Peyer's patch (tissue), 4 donors: ENCODE measurements at regions not wholly inside any gene's neighbourhood (a gene's known extent, or its start where the extent isn't known, plus 50 kb on each side); places are given as distances from the start of the nearest gene placed in this dataset.

ENCODE experiments used
- DNase-seq, 3 donors: peaks; one replicate each; pipeline ENCODE4 v3.0.0-alpha.2; 2017 to 2019
- H3K27ac ChIP-seq, 4 donors: fragments of 200-600 bp; sonication (generic); one replicate each; pipeline ENCODE4 v1.5.1; 2016 to 2019
- H3K27me3 ChIP-seq, 2 donors: fragments of 200-600 bp; sonication (generic); one replicate each; pipeline ENCODE4 v1.5.1; 2019
- H3K36me3 ChIP-seq, 3 donors: fragments of 200-600 bp; sonication (generic); one replicate each; pipeline ENCODE4 v1.5.1; 2016 to 2019
- H3K4me1 ChIP-seq, 4 donors: fragments of 200-600 bp; sonication (generic); one replicate each; pipeline ENCODE4 v1.5.1; 2016 to 2019
- H3K4me3 ChIP-seq, 4 donors: fragments of 200-600 bp; sonication (generic); 1 replicate in 3 of 4; 2 replicates in 1 of 4; pipeline ENCODE4 v1.5.1; 2016 to 2019; ENCODE audit warnings: mild to moderate bottlenecking in 1 of 4
- H3K9me3 ChIP-seq, 4 donors: fragments of 200-600 bp; sonication (generic); one replicate each; pipeline ENCODE4 v1.5.1; 2016 to 2019; ENCODE audit warnings: mild to moderate bottlenecking in 1 of 4
- POLR2A ChIP-seq, 2 donors: fragments of 450-650 bp; IDR thresholded peaks; one replicate each; pipeline ENCODE4 v1.5.1; 2017; ENCODE audit warnings: antibody characterized with exemption in 2 of 2, mild to moderate bottlenecking in 2 of 2, moderate library complexity in 2 of 2
- TF ChIP-seq, protein P1 (sequence below), 6 experiments: fragments of 450-650 bp in 4 of 6; fragments of 200-600 bp in 2 of 6; sonication (generic) in 1 of 6; IDR thresholded peaks; one replicate each; pipeline ENCODE4 v1.5.1; 2017 to 2019; ENCODE audit warnings: antibody characterized with exemption in 6 of 6, mild to moderate bottlenecking in 3 of 6, moderate library complexity in 1 of 6

DNA sequence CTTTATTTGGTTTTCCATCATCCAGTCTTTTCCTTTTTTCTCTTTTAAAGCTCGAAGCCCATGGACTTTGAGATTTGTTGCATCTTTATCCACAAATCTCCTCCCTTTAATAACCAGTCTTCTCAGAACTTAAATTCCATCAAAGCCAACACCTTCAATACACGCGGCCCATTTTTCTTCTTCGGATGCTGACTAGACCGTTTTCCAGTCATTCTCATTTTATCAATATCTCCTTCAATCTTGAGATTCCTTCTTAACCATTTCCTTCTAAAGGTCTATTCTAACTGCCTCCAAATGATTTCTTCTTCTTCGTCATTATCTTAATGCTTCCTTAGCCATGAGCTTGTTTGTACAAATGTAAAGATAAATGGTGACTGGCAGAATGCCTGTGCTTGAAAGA lies 173.5 kb downstream of the BAMBI start:
- Histone ChIP-seq H3K36me3 (no peaks in the 10 kb centered on the region), H3K4me1 (no peaks in the 10 kb centered on the region), H3K27me3 (no peaks in the 10 kb centered on the region), H3K27ac (no peak overlapping the region), H3K4me3 (no peak overlapping the region), H3K9me3 (no peaks in the 10 kb centered on the region)
- no peak for DNase-seq
- TF ChIP-seq POLR2A (IDR thresholded peaks at IDR 0.05), result no peak
- TF ChIP-seq, protein P1, sequence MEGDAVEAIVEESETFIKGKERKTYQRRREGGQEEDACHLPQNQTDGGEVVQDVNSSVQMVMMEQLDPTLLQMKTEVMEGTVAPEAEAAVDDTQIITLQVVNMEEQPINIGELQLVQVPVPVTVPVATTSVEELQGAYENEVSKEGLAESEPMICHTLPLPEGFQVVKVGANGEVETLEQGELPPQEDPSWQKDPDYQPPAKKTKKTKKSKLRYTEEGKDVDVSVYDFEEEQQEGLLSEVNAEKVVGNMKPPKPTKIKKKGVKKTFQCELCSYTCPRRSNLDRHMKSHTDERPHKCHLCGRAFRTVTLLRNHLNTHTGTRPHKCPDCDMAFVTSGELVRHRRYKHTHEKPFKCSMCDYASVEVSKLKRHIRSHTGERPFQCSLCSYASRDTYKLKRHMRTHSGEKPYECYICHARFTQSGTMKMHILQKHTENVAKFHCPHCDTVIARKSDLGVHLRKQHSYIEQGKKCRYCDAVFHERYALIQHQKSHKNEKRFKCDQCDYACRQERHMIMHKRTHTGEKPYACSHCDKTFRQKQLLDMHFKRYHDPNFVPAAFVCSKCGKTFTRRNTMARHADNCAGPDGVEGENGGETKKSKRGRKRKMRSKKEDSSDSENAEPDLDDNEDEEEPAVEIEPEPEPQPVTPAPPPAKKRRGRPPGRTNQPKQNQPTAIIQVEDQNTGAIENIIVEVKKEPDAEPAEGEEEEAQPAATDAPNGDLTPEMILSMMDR (IDR thresholded peaks at IDR 0.05), result no peak

DNA sequence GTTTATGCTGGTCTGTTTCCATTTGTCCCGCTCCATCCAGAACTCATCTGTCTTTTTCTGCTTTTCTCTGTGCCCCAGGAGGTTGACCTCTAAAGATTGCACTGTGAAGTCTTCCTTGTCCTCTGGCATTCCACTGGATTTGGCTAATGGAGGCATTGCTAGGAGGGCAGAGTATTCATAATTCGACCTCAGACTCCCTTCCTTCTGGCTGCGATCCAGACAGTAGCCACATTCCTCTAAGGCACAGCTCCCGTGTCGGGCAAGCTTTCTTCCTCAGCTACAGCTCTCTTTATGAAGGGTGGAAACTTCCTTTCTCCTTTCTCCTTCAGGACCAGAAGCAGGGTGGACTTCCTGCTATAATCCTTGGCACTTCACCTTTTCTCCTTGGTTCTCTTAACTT lies 175.9 kb downstream of the BAMBI start:
- no peak for DNase-seq
- Histone ChIP-seq H3K9me3 (no peaks in the 10 kb centered on the region), H3K27me3 (no peaks in the 10 kb centered on the region), H3K36me3 (no peaks in the 10 kb centered on the region), H3K4me3 (no peak overlapping the region), H3K4me1 (no peaks in the 10 kb centered on the region), H3K27ac (no peak overlapping the region)
- TF ChIP-seq, protein P1 (IDR thresholded peaks at IDR 0.05), result no peak
- TF ChIP-seq POLR2A (IDR thresholded peaks at IDR 0.05), result no peak

DNA sequence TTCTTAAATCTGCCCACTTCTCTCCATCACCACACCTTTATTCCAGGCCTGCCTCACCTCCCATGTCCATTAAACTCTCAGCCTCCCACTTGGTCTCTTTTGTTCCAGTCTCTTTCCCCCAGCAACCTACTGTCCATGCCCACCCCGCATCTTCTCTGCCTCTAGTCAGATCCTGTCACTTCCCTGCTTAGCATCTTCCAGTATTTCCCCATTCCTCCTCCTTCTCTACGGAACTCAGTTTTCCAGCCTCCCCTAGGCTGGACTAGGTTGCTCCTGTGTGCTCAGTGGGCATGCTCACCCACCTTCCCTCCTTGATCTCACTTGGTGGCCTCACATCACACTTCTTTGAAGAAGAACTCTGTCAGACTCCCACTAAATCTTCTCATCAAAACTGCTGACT lies 179.8 kb downstream of the BAMBI start:
- Histone ChIP-seq H3K4me1 (no peaks in the 10 kb centered on the region), H3K4me3 (no peak overlapping the region), H3K27ac (no peak overlapping the region), H3K36me3 (no peaks in the 10 kb centered on the region), H3K9me3 (no peaks in the 10 kb centered on the region), H3K27me3 (no peaks in the 10 kb centered on the region)
- no peak for DNase-seq
- no peak for TF ChIP-seq POLR2A (IDR thresholded peaks at IDR 0.05)
- TF ChIP-seq, protein P1 (IDR thresholded peaks at IDR 0.05), result no peak

DNA sequence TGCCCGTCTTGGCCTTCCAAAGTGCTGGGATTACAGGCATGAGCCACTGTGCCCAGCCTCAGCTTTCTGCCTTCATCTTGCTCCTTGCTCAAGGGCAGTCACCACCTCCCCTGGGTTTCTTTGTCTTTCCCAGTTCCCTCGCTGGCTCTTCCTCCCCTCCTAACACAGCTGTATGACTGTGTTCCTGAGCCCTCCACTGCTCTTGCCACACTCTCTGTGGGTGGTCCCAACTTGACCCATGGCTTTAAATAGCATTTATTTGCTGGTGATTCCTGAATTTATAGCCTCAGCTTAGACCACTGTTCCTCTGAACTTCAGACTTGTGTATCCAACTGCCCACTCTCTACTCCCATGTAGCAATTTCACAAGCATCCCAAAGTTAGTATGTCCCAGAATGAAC lies 181.3 kb downstream of the BAMBI start:
- no peak for TF ChIP-seq POLR2A (IDR thresholded peaks at IDR 0.05)
- TF ChIP-seq, protein P1 (IDR thresholded peaks at IDR 0.05), result no peak
- DNase-seq, result no peak
- no peak overlapping the region for H3K27ac ChIP-seq
- H3K27me3 ChIP-seq, result no peaks in the 10 kb centered on the region
- H3K36me3 ChIP-seq, result no peaks in the 10 kb centered on the region
- H3K4me3 ChIP-seq, result no peak overlapping the region
- H3K4me1 ChIP-seq, result no peaks in the 10 kb centered on the region
- no peaks in the 10 kb centered on the region for H3K9me3 ChIP-seq

DNA sequence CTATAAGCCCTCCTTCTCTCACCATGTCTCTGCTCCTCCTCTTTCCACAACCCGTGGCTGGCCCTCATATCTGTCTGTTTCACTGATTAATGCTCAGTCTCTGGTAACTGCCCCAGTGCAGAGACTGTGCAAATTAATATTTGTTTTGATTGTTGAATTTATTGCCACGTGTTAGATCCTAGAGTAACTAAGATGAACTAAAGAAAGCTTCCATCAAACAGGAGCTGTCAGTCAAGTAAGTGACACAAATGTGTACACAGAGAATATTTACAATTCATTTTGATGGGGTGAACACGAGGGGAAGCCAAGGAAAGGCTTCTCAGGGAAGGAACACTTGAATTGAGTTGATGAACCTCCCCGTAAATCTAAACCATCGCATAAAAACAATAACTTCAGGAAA lies 182.5 kb downstream of the BAMBI start:
- TF ChIP-seq, protein P1 (IDR thresholded peaks at IDR 0.05), result no peak
- no peak for TF ChIP-seq POLR2A (IDR thresholded peaks at IDR 0.05)
- no peak overlapping the region for H3K4me3 ChIP-seq
- no peaks in the 10 kb centered on the region for H3K27me3 ChIP-seq
- no peaks in the 10 kb centered on the region for H3K9me3 ChIP-seq
- no peaks in the 10 kb centered on the region for H3K36me3 ChIP-seq
- no peak for DNase-seq
- no peak overlapping the region for H3K27ac ChIP-seq
- no peaks in the 10 kb centered on the region for H3K4me1 ChIP-seq

DNA sequence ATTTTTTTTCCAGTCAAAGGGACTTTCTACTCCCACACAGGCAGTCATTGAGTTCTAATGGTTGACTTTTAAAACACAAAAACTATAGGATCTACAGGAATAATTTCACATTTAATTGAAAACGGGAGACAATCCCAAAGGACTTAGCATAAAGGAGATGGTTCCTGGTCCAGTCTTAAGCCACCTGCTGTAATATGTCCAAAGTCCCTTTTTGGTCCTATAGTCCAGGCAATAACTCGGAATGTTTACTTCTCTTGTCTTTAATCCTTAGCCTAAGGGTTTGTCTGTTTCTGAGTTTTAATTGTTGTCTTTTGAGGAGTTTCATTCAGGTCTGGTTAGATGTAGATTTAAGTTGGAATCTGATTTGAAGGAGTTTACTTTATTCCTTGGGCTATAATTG lies 184.9 kb downstream of the BAMBI start:
- Histone ChIP-seq H3K4me1 (no peaks in the 10 kb centered on the region), H3K36me3 (no peaks in the 10 kb centered on the region), H3K9me3 (no peaks in the 10 kb centered on the region), H3K4me3 (no peak overlapping the region), H3K27ac (no peak overlapping the region), H3K27me3 (no peaks in the 10 kb centered on the region)
- TF ChIP-seq, protein P1 (IDR thresholded peaks at IDR 0.05), result no peak
- no peak for TF ChIP-seq POLR2A (IDR thresholded peaks at IDR 0.05)
- no peak for DNase-seq
